GM12878 (cell line): ENCODE measurements at regions not wholly inside any gene's neighbourhood (a gene's known extent, or its start where the extent isn't known, plus 50 kb on each side); places are given as distances from the start of the nearest gene placed in this dataset.

Experiments used
- ATAC-seq: fragments of 200-7000 bp; cut with Tn5 transposase; 3 replicates; pipeline ENCODE4 v1.9.1; 2020; ENCODE audit warnings: mild to moderate bottlenecking, moderate library complexity
- BruUV-seq: library from RNA; stranded (reverse); fragments of 400-500 nt; replicated peaks from 2 replicates; lab custom pipeline; 2021; lab: Mats Ljungman, UMichigan
- CTCF ChIA-PET: fragments of 300-600 bp; sonication (Branson Sonifier 250); formaldehyde crosslinking; extraction: SDS; loops from one replicate; lab custom pipeline; 2021; ENCODE audit warnings: inconsistent platforms; lab: Yijun Ruan, JAX
- POLR2A ChIA-PET: fragments of 350-600 bp; formaldehyde crosslinking; extraction: SDS; loops from one replicate; lab custom pipeline; 2021; ENCODE audit warnings: inconsistent platforms; lab: Charles Lee
- RAD21 ChIA-PET: fragments of 300-600 bp; sonication (Branson Sonifier 250); formaldehyde crosslinking; loops from one replicate; lab custom pipeline; 2023; ENCODE audit warnings: antibody characterized with exemption; ENCODE audit not compliant: unreplicated experiment; lab: Charles Lee
- SMC1A ChIA-PET: fragments of 300-600 bp; sonication (Branson Sonifier 250); formaldehyde crosslinking; loops from one replicate; lab custom pipeline; 2023; ENCODE audit not compliant: unreplicated experiment, uncharacterized antibody; lab: Charles Lee
- DNase-seq: peaks from one replicate; pipeline ENCODE4 v3.0.0-alpha.2; 2011; ENCODE audit warnings: low read depth, low spot score
- FAIRE-seq: peaks from 3 replicates; lab custom pipeline; 2011; peaks lifted over from hg19 to GRCh38; lab: Jason Lieb, UNC
- H2AFZ ChIP-seq: 2 replicates; pipeline ENCODE4 v1.6.0; 2011; ENCODE audit warnings: low read depth, low read length, control low read depth; ENCODE audit not compliant: control insufficient read depth
- H3K27ac ChIP-seq: 2 replicates; pipeline ENCODE4 v1.5.1; 2011; ENCODE audit warnings: control low read depth; ENCODE audit not compliant: control insufficient read depth, insufficient read depth
- H3K27me3 ChIP-seq, 2 experiments: replicated peaks in 1 of 2; 2 replicates each; pipeline versions ENCODE4 v1.6.0 to v1.6.1; 2011; ENCODE audit warnings: low read length in 1 of 2; ENCODE audit not compliant: control insufficient read depth in 2 of 2, insufficient read depth in 2 of 2
- H3K36me3 ChIP-seq, 2 experiments: 2 replicates each; pipeline ENCODE4 v1.5.1; 2011; ENCODE audit warnings: low read length in 1 of 2; ENCODE audit not compliant: control insufficient read depth in 2 of 2, insufficient read depth in 2 of 2
- H3K4me1 ChIP-seq: 2 replicates; pipeline ENCODE4 v1.6.1; 2011; ENCODE audit warnings: mild to moderate bottlenecking, low read length, moderate library complexity, mixed read lengths; ENCODE audit not compliant: control insufficient read depth, insufficient read depth
- H3K4me2 ChIP-seq: 2 replicates; pipeline ENCODE4 v1.6.0; 2011; ENCODE audit warnings: control low read depth; ENCODE audit not compliant: control insufficient read depth, insufficient read depth
- H3K4me3 ChIP-seq: fragments of 200-600 bp; sonication (generic); 2 replicates; pipeline ENCODE4 v1.5.1; 2016
- H3K79me2 ChIP-seq: 2 replicates; pipeline ENCODE4 v1.6.0; 2011; ENCODE audit warnings: low read length; ENCODE audit not compliant: control insufficient read depth, insufficient read depth
- H3K9ac ChIP-seq: 2 replicates; pipeline ENCODE4 v1.8.0; 2011; ENCODE audit warnings: low read length, control low read depth, mixed read lengths; ENCODE audit not compliant: control insufficient read depth, insufficient read depth
- H3K9me3 ChIP-seq: replicated peaks from 3 replicates; pipeline ENCODE4 v1.5.1; 2011; ENCODE audit warnings: mild to moderate bottlenecking, low read length; ENCODE audit not compliant: control insufficient read depth, insufficient read depth
- H4K20me1 ChIP-seq: 2 replicates; pipeline ENCODE4 v1.6.0; 2011; ENCODE audit not compliant: control insufficient read depth, insufficient read depth
- EGR1 ChIP-seq, 2 experiments: IDR thresholded peaks; 1 replicate in 1 of 2; 2 replicates in 1 of 2; pipeline ENCODE4 v1.6.1; 2011 to 2012; ENCODE audit warnings: low read depth in 2 of 2, low read length in 2 of 2, borderline replicate concordance in 1 of 2, mild to moderate bottlenecking in 1 of 2, moderate library complexity in 1 of 2
- HCFC1 ChIP-seq: fragments of 150-350 bp; IDR thresholded peaks from 2 replicates; pipeline ENCODE4 v1.6.1; 2014; ENCODE audit warnings: low read length
- MLLT1 ChIP-seq: fragments of 450-650 bp; IDR thresholded peaks from 2 replicates; pipeline ENCODE4 v1.6.1; 2016; ENCODE audit warnings: mild to moderate bottlenecking
- NFIC ChIP-seq: IDR thresholded peaks from 2 replicates; pipeline ENCODE4 v1.6.1; 2012; ENCODE audit warnings: low read depth, mild to moderate bottlenecking, inconsistent platforms, low read length, moderate library complexity
- NFYA ChIP-seq: IDR thresholded peaks from 2 replicates; pipeline ENCODE4 v1.6.1; 2011; ENCODE audit warnings: low read depth, mild to moderate bottlenecking, low read length, improper control_type of control experiment, borderline replicate concordance
- NR2C2 ChIP-seq: IDR thresholded peaks from 2 replicates; pipeline ENCODE4 v1.6.1; 2011; ENCODE audit warnings: borderline replicate concordance, low read depth; ENCODE audit not compliant: control insufficient read depth, insufficient read length
- SKIL ChIP-seq: fragments of 450-650 bp; IDR thresholded peaks from 2 replicates; pipeline ENCODE4 v1.6.1; 2017; ENCODE audit warnings: mild to moderate bottlenecking, low read depth, inconsistent platforms; ENCODE audit not compliant: poor library complexity, severe bottlenecking
- ZNF384 ChIP-seq: IDR thresholded peaks from 2 replicates; pipeline ENCODE4 v1.6.1; 2012; ENCODE audit warnings: low read depth, mild to moderate bottlenecking, low read length, improper control_type of control experiment, borderline replicate concordance
- ZNF592 ChIP-seq: fragments of 450-650 bp; IDR thresholded peaks from 2 replicates; pipeline ENCODE4 v1.6.1; 2017; ENCODE audit warnings: mild to moderate bottlenecking, moderate library complexity
- ZZZ3 ChIP-seq: IDR thresholded peaks from 2 replicates; pipeline ENCODE4 v1.6.1; 2011; ENCODE audit warnings: low read depth; ENCODE audit not compliant: control insufficient read depth, insufficient read length
- WGBS: methylation state at CpG from one replicate; pipeline ENCODE4 v1.1.6; 2016; ENCODE audit warnings: low lambda C conversion rate; ENCODE audit not compliant: insufficient replicate concordance, insufficient coverage; ENCODE audit errors: missing lambda C conversion rate; 5-methylcytosine and 5-hydroxymethylcytosine counted together
- in situ Hi-C: fragments of 300-500 bp; cut with MboI; formaldehyde crosslinking; loops from 9 replicates; pipeline ENCODE4 v1.14.3; 2018; ENCODE audit warnings: mixed read lengths
- intact Hi-C: fragments of 100-400 bp; cut with micrococcal nuclease; formaldehyde crosslinking; loops from one replicate; pipeline ENCODE4 v1.14.2; 2022; ENCODE audit not compliant: unreplicated experiment

- no peak for TF ChIP-seq ZNF592
- TF ChIP-seq, all 136 proteins: peak for 0
Measured at GRCh38 chr16:85370543-85370880, 242.6 kb upstream of the GSE1 start (continued).

GRCh38 chr16:85370881-85371651, 242.1 kb upstream of the GSE1 start:
- peaks cover 1 to 2% of the 10 kb centered on the region in 2 experiments; a peak in 2 of 4 replicates for H3K27me3 ChIP-seq
- ATAC-seq (no peak), FAIRE-seq (no peak), DNase-seq (no peak)
- H3K4me3 ChIP-seq, result no peak overlapping the region
- H3K27ac ChIP-seq, result no peak overlapping the region
- ChIA-PET RAD21 (no interaction called here), POLR2A (no interaction called here), CTCF (interaction anchor here (0.7 kb wide), 1 partner anchor 187 kb away, joined by 3 read pairs; no protein-coding TSS in a partner anchor), SMC1A (no interaction called here)
- H3K36me3 ChIP-seq, result no peaks in the 10 kb centered on the region
- in situ Hi-C loops (no loop called here), intact Hi-C loops (no loop called here)
- 42% methylated on average over 28 of the region's 28 CpGs for WGBS
- no peaks in the 10 kb centered on the region for H3K4me1 ChIP-seq
- no peaks in the 10 kb centered on the region for H3K9me3 ChIP-seq
- BruUV-seq, result no TSS peak
- no peak overlapping the region for H3K9ac ChIP-seq
- H4K20me1 ChIP-seq, result no peaks in the 10 kb centered on the region
- H3K79me2 ChIP-seq, result no peaks in the 10 kb centered on the region
- H3K4me2 ChIP-seq, result no peak overlapping the region
- no peak overlapping the region for H2AFZ ChIP-seq
- TF ChIP-seq MLLT1, result no peak
- TF ChIP-seq ZNF384, result no peak
- TF ChIP-seq EGR1 (IDR thresholded peaks at IDR 0.05; ENCODE audit: borderline replicate concordance in 1 of 2, low read depth in 2 of 2, low read length in 2 of 2), result no peak
- no peak for TF ChIP-seq NFIC
- TF ChIP-seq NFYA, result no peak
- no peak for TF ChIP-seq SKIL
- no peak for TF ChIP-seq HCFC1
- TF ChIP-seq ZZZ3, result no peak
- no peak for TF ChIP-seq NR2C2
